ENCODE measurements at regions not wholly inside any gene's neighbourhood (a gene's known extent, or its start where the extent isn't known, plus 50 kb on each side); places are given as distances from the start of the nearest gene placed in this dataset.

- no peaks in the 10 kb centered on the region for H3K9me3 ChIP-seq
- H3K27me3 ChIP-seq: no peaks in the 10 kb centered on the region
- H3K27ac ChIP-seq: no peak overlapping the region
- H3K4me3 ChIP-seq: no peak overlapping the region
- 67% methylated on average over 3 of the region's 3 CpGs for WGBS
- DNase-seq (ENCODE audit: low spot score in 2 of 2): no peak
- H3K4me1 ChIP-seq: no peaks in the 10 kb centered on the region
- no peak for TF ChIP-seq EP300 (IDR thresholded peaks at IDR 0.05)
- no peak for TF ChIP-seq CTCF (IDR thresholded peaks at IDR 0.05)
- no peak for TF ChIP-seq POLR2AphosphoS5 (IDR thresholded peaks at IDR 0.05)
- H3K36me3 ChIP-seq: no peaks in the 10 kb centered on the region
Observed at GRCh38 chr5:89349246-89349980, 466.4 kb upstream of the MEF2C start.

GRCh38 chr5:89346573-89346972, 463.6 kb upstream of the MEF2C start:
- no peaks in the 10 kb centered on the region for H3K27me3 ChIP-seq
- TF ChIP-seq CTCF (IDR thresholded peaks at IDR 0.05): no peak
- no peak for TF ChIP-seq EP300 (IDR thresholded peaks at IDR 0.05)
- no peak for TF ChIP-seq POLR2A (IDR thresholded peaks at IDR 0.05)
- no peak for TF ChIP-seq POLR2AphosphoS5 (IDR thresholded peaks at IDR 0.05)
- no peak overlapping the region for H3K4me3 ChIP-seq
- no peaks in the 10 kb centered on the region for H3K36me3 ChIP-seq
- no peaks in the 10 kb centered on the region for H3K4me1 ChIP-seq
- no peak overlapping the region for H3K27ac ChIP-seq
- 77% methylated on average over 1 of the region's 1 CpG for WGBS
- no peak for DNase-seq (ENCODE audit: low spot score in 2 of 2)
- no peaks in the 10 kb centered on the region for H3K9me3 ChIP-seq

GRCh38 chr5:89343666-89344065, 460.7 kb upstream of the MEF2C start:
- no peak overlapping the region for H3K27ac ChIP-seq
- H3K4me1 ChIP-seq: no peaks in the 10 kb centered on the region
- no peak for TF ChIP-seq EP300 (IDR thresholded peaks at IDR 0.05)
- TF ChIP-seq POLR2AphosphoS5 (IDR thresholded peaks at IDR 0.05): no peak
- no peak for TF ChIP-seq CTCF (IDR thresholded peaks at IDR 0.05)
- no peak for TF ChIP-seq POLR2A (IDR thresholded peaks at IDR 0.05)
- no peaks in the 10 kb centered on the region for H3K36me3 ChIP-seq
- DNase-seq (ENCODE audit: low spot score in 2 of 2): no peak
- no peaks in the 10 kb centered on the region for H3K27me3 ChIP-seq
- no peaks in the 10 kb centered on the region for H3K9me3 ChIP-seq
- no peak overlapping the region for H3K4me3 ChIP-seq
- WGBS: 51% methylated on average over 4 of the region's 4 CpGs

GRCh38 chr5:89342106-89342876, 459.3 kb upstream of the MEF2C start:
- 81% methylated on average over 2 of the region's 2 CpGs for WGBS
- TF ChIP-seq CTCF (IDR thresholded peaks at IDR 0.05) (no peak), POLR2A (IDR thresholded peaks at IDR 0.05) (no peak), POLR2AphosphoS5 (IDR thresholded peaks at IDR 0.05) (no peak), EP300 (IDR thresholded peaks at IDR 0.05) (no peak)
- DNase-seq (ENCODE audit: low spot score in 2 of 2): no peak
- Histone ChIP-seq H3K4me3 (no peak overlapping the region), H3K27me3 (no peaks in the 10 kb centered on the region), H3K36me3 (no peaks in the 10 kb centered on the region), H3K4me1 (no peaks in the 10 kb centered on the region), H3K9me3 (no peaks in the 10 kb centered on the region), H3K27ac (no peak overlapping the region)

GRCh38 chr5:89338935-89339334, 456.0 kb upstream of the MEF2C start:
- no peak for TF ChIP-seq POLR2A (IDR thresholded peaks at IDR 0.05)
- no peak for TF ChIP-seq POLR2AphosphoS5 (IDR thresholded peaks at IDR 0.05)
- no peak for TF ChIP-seq CTCF (IDR thresholded peaks at IDR 0.05)
- TF ChIP-seq EP300 (IDR thresholded peaks at IDR 0.05): no peak
- Histone ChIP-seq H3K36me3 (no peaks in the 10 kb centered on the region), H3K27me3 (no peaks in the 10 kb centered on the region), H3K4me3 (no peak overlapping the region), H3K9me3 (no peaks in the 10 kb centered on the region), H3K27ac (no peak overlapping the region), H3K4me1 (no peaks in the 10 kb centered on the region)
- whole genome bisulfite sequencing: 63% methylated on average over 2 of the region's 2 CpGs
- DNase-seq (ENCODE audit: low spot score in 2 of 2): no peak
